Activated CD4-positive, alpha-beta T cell treated with anti-CD3 and anti-CD28 coated beads, Interleukin-10, Interleukin-2, amounts not matched to agents 100 ng/mL and 50 ng/mL, durations not matched to agents 16 hours and 8 hours (primary cell): ENCODE measurements at regions not wholly inside any gene's neighbourhood (a gene's known extent, or its start where the extent isn't known, plus 50 kb on each side); places are given as distances from the start of the nearest gene placed in this dataset.

Experiments used
- DNase-seq: peaks from one replicate; pipeline ENCODE4 v3.0.0-alpha.2; 2020

GRCh38 chr7:1286946-1287645 is 54.4 kb downstream of the UNCX start:
- DNase-seq: no peak

- no peak for DNase-seq
These were observed 55.1 kb downstream of the UNCX start for GRCh38 chr7:1287752-1288201.

- DNase-seq: no peak
These were observed 55.8 kb downstream of the UNCX start for GRCh38 chr7:1288390-1288995.

- DNase-seq: no peak
These were observed 56.4 kb downstream of the UNCX start for GRCh38 chr7:1288996-1289551.

GRCh38 chr7:1289666-1290025 is 57.0 kb downstream of the UNCX start:
- DNase-seq: no peak

- DNase-seq: peak; percentile 8
These were observed 57.5 kb downstream of the UNCX start for GRCh38 chr7:1290026-1290678.

- DNase-seq: no peak
These were observed 58.1 kb downstream of the UNCX start for GRCh38 chr7:1290679-1291356.

GRCh38 chr7:1291357-1291689 is 58.7 kb downstream of the UNCX start:
- DNase-seq: no peak

GRCh38 chr7:1291845-1292765 is 59.4 kb downstream of the UNCX start:
- DNase-seq: no peak

GRCh38 chr7:1292972-1293830 is 60.5 kb downstream of the UNCX start:
- no peak for DNase-seq

- DNase-seq: no peak
These were observed 61.3 kb downstream of the UNCX start for GRCh38 chr7:1293950-1294411.

- no peak for DNase-seq
These were observed 63.2 kb downstream of the UNCX start for GRCh38 chr7:1295776-1296355.

GRCh38 chr7:1296356-1296981 is 63.8 kb downstream of the UNCX start:
- DNase-seq: no peak

GRCh38 chr7:1297017-1297960 is 64.6 kb downstream of the UNCX start:
- no peak for DNase-seq

GRCh38 chr7:1298051-1298930 is 65.6 kb downstream of the UNCX start:
- DNase-seq: no peak

GRCh38 chr7:1298931-1299885 is 66.5 kb downstream of the UNCX start:
- DNase-seq: no peak

GRCh38 chr7:1300206-1300605 is 67.5 kb downstream of the UNCX start:
- DNase-seq: no peak
